ENCODE measurements at regions not wholly inside any gene's neighbourhood (a gene's known extent, or its start where the extent isn't known, plus 50 kb on each side); places are given as distances from the start of the nearest gene placed in this dataset.

GRCh38 chr13:53101883-53102282, 73.3 kb downstream of the OLFM4 start:
- no peak for TF ChIP-seq CTCF (conservative IDR thresholded peaks at IDR 0.05; ENCODE audit: low read depth, low read length)
- no peak for TF ChIP-seq EZH2 (IDR thresholded peaks at IDR 0.05; ENCODE audit: borderline replicate concordance, low read depth, low read length, poor library complexity, severe bottlenecking)

Data from A673 (cell line).